Skeletal muscle satellite cell (primary cell): ENCODE measurements at regions not wholly inside any gene's neighbourhood (a gene's known extent, or its start where the extent isn't known, plus 50 kb on each side); places are given as distances from the start of the nearest gene placed in this dataset.
A peak's percentile ranks its signal among the peaks of the same experiment; 100 is the strongest.

Experiments used
- H3K27me3 ChIP-seq: 2 replicates; pipeline ENCODE4 v1.7.0; 2013; ENCODE audit warnings: low read length; ENCODE audit not compliant: control insufficient read depth, insufficient read depth
- H3K36me3 ChIP-seq: 2 replicates; pipeline ENCODE4 v1.7.0; 2013; ENCODE audit warnings: mild to moderate bottlenecking, control low read depth, low read length; ENCODE audit not compliant: insufficient read depth
- H3K4me1 ChIP-seq: 2 replicates; pipeline ENCODE4 v1.7.0; 2013; ENCODE audit warnings: low read length; ENCODE audit not compliant: control insufficient read depth, insufficient read depth
- H3K4me2 ChIP-seq: 2 replicates; pipeline ENCODE4 v1.7.0; 2013; ENCODE audit warnings: mild to moderate bottlenecking, low read length
- H3K4me3 ChIP-seq: 2 replicates; pipeline ENCODE4 v1.7.0; 2013; ENCODE audit warnings: low read length
- H3K9ac ChIP-seq: 2 replicates; pipeline ENCODE4 v1.7.0; 2013; ENCODE audit warnings: mild to moderate bottlenecking, low read depth, low read length, moderate library complexity
- H3K9me3 ChIP-seq: replicated peaks from 2 replicates; pipeline ENCODE4 v1.7.0; 2013; ENCODE audit warnings: mild to moderate bottlenecking, control low read depth, low read length

DNA sequence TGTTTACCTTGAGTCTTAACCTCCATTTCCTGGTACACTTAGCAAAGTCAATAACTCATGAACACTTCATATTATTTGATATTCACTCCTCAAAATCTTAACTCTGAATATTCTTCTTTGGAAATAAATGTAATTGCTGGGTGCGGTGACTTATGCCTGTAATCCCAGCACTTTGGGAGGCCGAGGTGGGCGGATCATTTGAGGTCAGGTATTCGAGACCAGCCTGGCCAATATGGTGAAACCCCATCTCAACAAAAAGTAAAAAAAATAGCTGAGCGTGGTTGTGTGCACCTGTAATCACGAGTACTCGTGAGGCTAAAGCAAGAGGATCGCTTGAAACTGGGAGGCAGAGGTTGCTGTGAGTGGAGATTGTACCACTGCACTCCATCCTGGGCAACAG is 201.3 kb upstream of the DSEL start:
- Histone ChIP-seq H3K9me3 (no peaks in the 10 kb centered on the region), H3K27me3 (no peaks in the 10 kb centered on the region), H3K4me3 (no peak overlapping the region), H3K36me3 (no peaks in the 10 kb centered on the region), H3K4me2 (no peak overlapping the region), H3K9ac (no peak overlapping the region), H3K4me1 (no peaks in the 10 kb centered on the region)

DNA sequence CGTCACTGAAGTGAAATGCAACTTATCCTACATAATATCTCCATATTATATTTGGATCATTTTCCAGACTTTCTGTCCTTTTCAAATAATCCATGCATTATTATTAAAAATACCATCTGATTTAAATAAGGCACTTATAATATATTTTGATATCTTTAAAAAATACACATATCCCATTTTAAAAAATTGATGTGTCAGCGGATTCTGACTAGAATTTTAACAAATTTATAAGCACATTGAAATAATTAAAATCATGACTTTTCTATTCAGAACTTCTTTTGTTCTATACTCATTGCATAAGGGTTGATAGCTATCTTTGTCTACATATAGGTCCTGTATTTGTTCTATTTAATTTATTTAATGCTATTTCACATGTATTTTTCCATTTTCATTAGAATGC is 199.0 kb upstream of the DSEL start:
- Histone ChIP-seq H3K4me1 (no peaks in the 10 kb centered on the region), H3K4me2 (no peak overlapping the region), H3K36me3 (no peaks in the 10 kb centered on the region), H3K27me3 (no peaks in the 10 kb centered on the region), H3K9me3 (no peaks in the 10 kb centered on the region), H3K4me3 (no peak overlapping the region), H3K9ac (no peak overlapping the region)

DNA sequence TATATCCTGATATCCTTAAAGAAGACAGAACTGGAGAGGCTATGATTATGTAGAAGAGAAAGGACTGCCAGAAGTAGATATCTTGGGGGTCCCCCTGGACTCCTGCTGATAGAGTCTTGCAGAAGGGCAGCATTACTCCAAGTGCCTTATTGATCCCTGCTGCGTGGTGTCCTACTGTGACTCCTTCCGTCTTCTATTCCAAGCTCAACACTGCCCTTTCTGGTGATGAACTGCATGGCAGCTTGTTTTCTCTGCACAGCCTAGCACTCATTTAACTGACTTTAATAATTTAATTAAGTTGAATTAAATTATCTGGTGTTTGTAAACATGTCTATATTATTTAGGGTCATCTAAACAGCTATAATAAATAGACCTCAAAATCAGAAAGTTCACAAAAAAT is 194.1 kb upstream of the DSEL start:
- Histone ChIP-seq H3K4me1 (no peaks in the 10 kb centered on the region), H3K4me3 (no peak overlapping the region), H3K36me3 (no peaks in the 10 kb centered on the region), H3K9ac (no peak overlapping the region), H3K27me3 (no peaks in the 10 kb centered on the region), H3K4me2 (no peak overlapping the region), H3K9me3 (no peaks in the 10 kb centered on the region)

DNA sequence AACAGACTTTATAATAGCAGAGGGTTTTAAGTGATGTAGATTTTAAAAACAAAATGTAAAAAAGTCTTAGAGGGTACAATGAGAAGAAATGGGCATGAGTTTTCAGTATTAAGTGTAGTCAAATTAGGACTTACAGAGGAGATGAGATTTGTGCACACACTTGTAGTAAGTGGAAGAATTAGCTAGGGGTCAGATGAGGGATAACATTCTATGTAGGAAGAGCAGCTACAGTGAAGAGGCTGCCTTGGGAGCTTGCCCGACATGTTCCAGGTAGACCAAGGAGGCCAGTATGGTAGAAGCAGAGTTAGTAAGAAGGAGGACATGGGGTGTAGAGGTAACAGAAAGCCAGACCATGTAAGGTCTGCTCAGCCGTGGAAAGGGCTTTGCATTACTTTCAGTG is 189.2 kb upstream of the DSEL start:
- Histone ChIP-seq H3K36me3 (no peaks in the 10 kb centered on the region), H3K4me2 (no peak overlapping the region), H3K4me3 (no peak overlapping the region), H3K4me1 (no peaks in the 10 kb centered on the region), H3K27me3 (no peaks in the 10 kb centered on the region), H3K9me3 (no peaks in the 10 kb centered on the region), H3K9ac (no peak overlapping the region)

DNA sequence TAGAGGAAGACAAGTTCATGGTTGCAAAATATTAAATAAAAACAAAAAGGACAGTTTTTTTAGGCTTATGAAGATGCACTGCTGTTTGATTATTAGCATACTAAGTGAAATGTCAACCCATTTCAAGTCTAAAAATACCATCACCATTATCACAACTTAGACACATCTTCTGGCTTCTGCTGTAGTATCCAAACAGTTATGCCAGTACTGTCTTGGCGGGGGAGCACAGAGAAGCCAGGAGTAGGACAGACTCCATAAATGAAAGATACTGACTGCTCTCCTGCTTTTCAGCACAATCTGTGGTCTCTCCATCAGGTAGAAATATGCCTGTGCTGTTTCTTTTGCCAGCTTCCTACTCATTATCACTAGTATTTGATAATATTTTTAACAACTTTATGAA is 179.2 kb upstream of the DSEL start:
- Histone ChIP-seq H3K27me3 (no peaks in the 10 kb centered on the region), H3K4me3 (no peak overlapping the region), H3K9me3 (no peaks in the 10 kb centered on the region), H3K36me3 (no peaks in the 10 kb centered on the region), H3K4me2 (no peak overlapping the region), H3K9ac (no peak overlapping the region), H3K4me1 (peaks cover 6% of the 10 kb centered on the region)

DNA sequence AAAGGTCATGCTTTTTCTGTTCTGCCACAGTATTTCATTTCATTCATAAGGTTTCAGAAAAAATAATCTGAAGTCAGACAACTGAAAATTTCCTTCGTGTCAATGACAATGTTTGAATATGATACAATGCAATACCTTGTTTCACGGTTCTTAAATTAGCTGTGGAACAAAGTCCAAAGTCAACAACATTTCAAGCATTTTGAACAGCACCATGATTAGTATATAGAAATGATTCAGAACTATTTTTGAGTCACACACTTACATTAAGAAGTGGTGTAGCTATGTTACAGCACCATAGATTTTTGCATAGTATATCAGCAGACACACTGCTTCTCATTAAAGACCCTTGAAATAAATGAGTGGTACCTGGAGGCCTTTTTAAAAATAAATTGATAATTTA is 178.3 kb upstream of the DSEL start:
- peak overlapping the region; percentile 28 for H3K4me2 ChIP-seq

DNA sequence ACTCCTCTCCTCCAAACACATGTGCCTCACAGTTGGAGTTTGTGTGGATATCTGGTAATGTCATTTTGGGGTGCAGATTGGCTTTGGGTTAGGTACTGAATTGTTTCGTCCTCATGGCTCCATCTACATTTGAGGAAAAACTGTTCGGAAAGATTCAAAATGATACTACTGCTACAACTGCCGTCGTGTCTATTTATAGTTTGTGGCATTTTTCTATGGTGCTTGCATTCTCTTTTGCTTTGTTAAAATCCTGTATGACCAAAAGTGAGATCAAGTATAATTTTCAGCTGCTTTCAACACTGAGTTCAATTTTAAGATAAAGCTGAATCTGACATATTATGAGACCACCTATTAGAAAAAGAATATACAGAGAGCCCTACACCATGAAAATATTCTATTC is 176.3 kb upstream of the DSEL start:
- H3K9me3 ChIP-seq: no peaks in the 10 kb centered on the region
- no peaks in the 10 kb centered on the region for H3K27me3 ChIP-seq
- H3K9ac ChIP-seq: no peak overlapping the region
- no peak overlapping the region for H3K4me3 ChIP-seq
- no peaks in the 10 kb centered on the region for H3K36me3 ChIP-seq
- H3K4me1 ChIP-seq: peaks cover 6% of the 10 kb centered on the region
- H3K4me2 ChIP-seq: peak overlapping the region; percentile 41

More for the DNA sequence above, 178.3 kb upstream of the DSEL start:
- H3K27me3 ChIP-seq: no peaks in the 10 kb centered on the region
- H3K4me1 ChIP-seq: peaks cover 6% of the 10 kb centered on the region
- H3K36me3 ChIP-seq: no peaks in the 10 kb centered on the region
- H3K4me3 ChIP-seq: no peak overlapping the region
- no peaks in the 10 kb centered on the region for H3K9me3 ChIP-seq
- H3K9ac ChIP-seq: no peak overlapping the region

DNA sequence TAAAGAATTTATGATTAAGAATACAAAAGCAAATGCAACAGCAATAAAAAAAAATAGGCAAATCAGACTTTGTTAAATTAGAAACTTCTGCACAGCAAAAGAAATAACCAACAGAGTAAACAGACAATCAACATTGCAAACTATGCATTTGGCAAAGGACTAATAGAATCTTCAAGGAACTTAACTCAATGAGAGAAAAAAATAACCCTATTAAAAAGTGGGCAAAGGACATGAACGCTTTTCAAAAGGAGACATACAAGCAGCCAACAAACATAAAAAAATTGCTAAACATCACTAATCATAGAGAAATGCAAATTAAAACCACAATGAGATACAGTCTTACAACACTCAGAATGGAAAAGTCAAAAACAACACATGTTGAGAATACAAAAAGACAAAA is 166.0 kb upstream of the DSEL start:
- Histone ChIP-seq H3K4me1 (no peaks in the 10 kb centered on the region), H3K9ac (no peak overlapping the region), H3K27me3 (no peaks in the 10 kb centered on the region), H3K36me3 (no peaks in the 10 kb centered on the region), H3K4me3 (no peak overlapping the region), H3K9me3 (no peaks in the 10 kb centered on the region), H3K4me2 (no peak overlapping the region)

DNA sequence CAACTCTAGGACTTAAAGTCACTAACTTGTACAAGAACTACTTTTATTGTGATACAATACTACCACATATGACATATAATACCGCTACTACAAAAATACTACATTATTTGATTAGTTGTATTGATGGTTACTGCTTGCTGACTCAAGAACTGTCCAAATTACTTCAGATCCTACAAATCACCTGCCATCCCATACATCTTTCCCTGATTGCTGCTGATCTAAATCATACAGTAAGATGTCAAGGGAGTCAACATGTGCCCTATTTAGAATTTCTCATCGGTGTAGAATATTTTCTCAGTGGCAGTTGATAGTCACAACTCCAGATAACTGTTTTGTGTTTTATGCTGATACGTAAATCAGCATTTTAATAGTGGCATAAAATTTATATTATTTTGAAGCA is 161.0 kb upstream of the DSEL start:
- Histone ChIP-seq H3K36me3 (no peaks in the 10 kb centered on the region), H3K4me1 (no peaks in the 10 kb centered on the region), H3K9me3 (no peaks in the 10 kb centered on the region), H3K27me3 (no peaks in the 10 kb centered on the region), H3K4me3 (no peak overlapping the region), H3K4me2 (no peak overlapping the region), H3K9ac (no peak overlapping the region)

DNA sequence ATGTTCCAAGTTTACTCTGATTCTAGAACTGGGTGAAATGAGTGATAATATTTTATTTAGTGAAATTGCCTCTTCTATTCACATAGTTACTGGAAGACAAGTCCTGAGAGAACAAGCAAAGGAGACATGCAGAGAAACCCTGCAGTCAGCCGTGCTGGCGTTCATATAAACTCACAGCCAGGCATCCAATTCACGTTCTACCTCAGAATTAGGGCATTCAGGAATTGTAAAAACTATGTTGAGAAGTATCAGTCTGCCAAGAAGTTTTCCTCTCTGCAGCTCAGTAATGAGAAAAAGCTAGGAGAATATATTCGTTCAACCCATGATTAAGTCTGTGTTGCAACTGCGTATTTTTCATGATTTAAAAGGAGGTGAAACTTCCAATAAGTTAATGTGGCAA is 156.2 kb upstream of the DSEL start:
- H3K9ac ChIP-seq: no peak overlapping the region
- H3K4me3 ChIP-seq: no peak overlapping the region
- H3K9me3 ChIP-seq: no peaks in the 10 kb centered on the region
- H3K4me1 ChIP-seq: peaks cover 17% of the 10 kb centered on the region
- no peak overlapping the region for H3K4me2 ChIP-seq
- H3K27me3 ChIP-seq: no peaks in the 10 kb centered on the region
- no peaks in the 10 kb centered on the region for H3K36me3 ChIP-seq

DNA sequence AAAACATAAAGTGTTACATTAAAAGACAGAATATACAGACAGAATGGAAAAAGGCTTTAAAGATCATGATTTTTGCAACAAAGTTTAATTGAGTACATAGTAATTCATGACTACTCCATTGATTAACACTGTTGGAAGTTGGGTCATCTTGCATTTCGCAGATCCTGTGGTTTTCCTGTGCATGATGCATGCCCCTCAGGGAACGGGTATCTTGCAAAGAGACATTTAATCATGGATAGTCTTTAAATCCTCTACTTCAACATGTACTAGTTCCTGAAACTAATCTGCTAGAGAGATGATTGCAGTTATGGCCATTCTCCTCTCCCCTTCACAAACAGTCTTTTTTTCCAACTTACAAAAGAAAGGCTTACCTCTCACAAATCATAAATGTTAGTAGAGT is 155.6 kb upstream of the DSEL start:
- Histone ChIP-seq H3K9ac (no peak overlapping the region), H3K4me3 (no peak overlapping the region), H3K4me2 (no peak overlapping the region), H3K9me3 (no peaks in the 10 kb centered on the region), H3K4me1 (peaks cover 17% of the 10 kb centered on the region), H3K27me3 (no peaks in the 10 kb centered on the region), H3K36me3 (no peaks in the 10 kb centered on the region)

DNA sequence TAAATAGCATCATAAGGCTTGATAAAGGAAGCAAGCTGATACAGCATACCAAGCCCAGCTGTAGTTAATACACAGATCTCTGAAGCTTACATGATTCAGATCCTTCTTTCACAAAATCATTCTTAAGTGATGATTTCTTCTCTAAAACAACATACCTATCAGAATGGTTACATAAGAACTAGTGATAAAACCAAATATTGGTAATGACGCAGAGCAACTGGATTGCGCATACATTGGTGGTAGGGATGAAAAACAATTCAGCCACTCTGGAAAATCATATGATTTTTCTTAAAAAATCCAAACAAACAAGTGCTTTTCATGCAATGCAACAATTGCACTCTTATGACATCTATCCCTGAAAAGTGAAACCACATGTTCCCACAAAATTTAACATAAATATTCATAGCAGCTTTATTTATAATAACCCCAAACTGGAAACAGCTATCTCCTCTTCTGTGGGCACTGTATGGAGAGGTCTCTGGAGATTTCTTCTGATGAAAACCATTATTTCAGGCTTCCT is 153.6 kb upstream of the DSEL start:
- Histone ChIP-seq H3K4me1 (peaks cover 23% of the 10 kb centered on the region), H3K4me2 (peak overlapping the region; percentile 57), H3K9ac (peak overlapping the region; percentile 67), H3K9me3 (no peaks in the 10 kb centered on the region), H3K27me3 (no peaks in the 10 kb centered on the region), H3K4me3 (peak overlapping the region; percentile 29), H3K36me3 (no peaks in the 10 kb centered on the region)
